HT-29 (cell line): ENCODE measurements at regions not wholly inside any gene's neighbourhood (a gene's known extent, or its start where the extent isn't known, plus 50 kb on each side); places are given as distances from the start of the nearest gene placed in this dataset.
"Not testable (repeated sequence)": the region's sequence is repeated elsewhere in the genome, so short reads cannot be mapped to it uniquely, and the experiment has no call there.

Experiments used
- DNase-seq: peaks from one replicate; pipeline ENCODE4 v3.0.0-alpha.2; 2015; ENCODE audit warnings: low spot score

DNA sequence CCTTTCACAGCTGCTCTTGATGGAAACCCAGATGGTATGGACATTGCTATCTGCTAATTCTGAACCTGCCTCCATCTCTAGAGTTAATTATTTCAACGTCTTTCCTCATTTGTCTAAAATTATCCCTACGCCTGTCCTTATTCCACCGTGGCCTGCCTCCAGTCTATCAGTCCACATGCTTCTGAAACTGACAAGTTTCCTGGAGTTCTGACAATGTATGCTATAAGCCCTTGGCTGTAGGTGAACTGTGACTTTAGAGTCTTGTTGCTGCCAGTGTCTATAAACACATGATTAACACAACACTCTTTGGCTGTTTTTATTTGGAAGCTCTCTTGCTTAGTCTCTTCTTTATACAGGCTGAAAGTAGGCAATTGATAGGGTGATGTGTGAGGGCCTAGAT, 1052.9 kb downstream of the TMTC2 start:
- no peak for DNase-seq

DNA sequence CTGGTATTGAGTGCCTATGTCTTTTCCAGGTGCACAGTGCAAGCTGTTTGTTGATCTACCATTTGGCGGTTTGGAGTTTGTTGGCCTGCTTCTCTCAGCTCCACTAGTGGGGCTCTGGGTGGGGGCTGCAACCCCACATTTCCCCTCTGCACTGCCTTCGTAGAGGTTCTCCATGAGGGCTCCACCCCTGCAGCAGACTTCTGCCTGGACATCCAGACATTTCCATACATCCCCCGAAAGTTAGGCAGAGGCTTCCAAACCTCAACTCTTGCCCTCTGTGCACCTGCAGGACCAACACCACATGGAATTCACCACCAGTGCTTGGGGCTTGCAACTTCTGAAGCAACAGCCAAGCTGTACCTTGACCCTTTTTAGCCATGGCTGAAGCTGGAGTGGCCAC, 1024.1 kb downstream of the TMTC2 start:
- no peak for DNase-seq

DNA sequence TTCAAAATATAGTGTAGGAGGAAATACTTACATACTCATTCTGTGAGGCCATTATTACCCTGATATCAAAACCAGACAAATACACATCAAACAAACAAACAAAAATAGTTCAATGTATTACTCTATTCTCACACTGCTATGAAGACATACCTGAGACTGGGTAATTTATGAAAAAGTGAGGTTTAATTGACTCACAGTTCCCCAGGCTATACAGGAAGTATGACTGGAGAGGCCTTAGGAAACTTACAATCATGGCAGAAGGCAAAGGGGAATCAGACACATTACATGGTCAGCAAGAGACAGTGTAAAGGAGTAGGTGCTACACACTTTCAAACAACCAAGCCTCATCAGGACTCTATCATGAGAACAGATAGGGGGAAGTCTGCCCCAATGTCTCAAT, 1023.2 kb downstream of the TMTC2 start:
- no peak for DNase-seq

DNA sequence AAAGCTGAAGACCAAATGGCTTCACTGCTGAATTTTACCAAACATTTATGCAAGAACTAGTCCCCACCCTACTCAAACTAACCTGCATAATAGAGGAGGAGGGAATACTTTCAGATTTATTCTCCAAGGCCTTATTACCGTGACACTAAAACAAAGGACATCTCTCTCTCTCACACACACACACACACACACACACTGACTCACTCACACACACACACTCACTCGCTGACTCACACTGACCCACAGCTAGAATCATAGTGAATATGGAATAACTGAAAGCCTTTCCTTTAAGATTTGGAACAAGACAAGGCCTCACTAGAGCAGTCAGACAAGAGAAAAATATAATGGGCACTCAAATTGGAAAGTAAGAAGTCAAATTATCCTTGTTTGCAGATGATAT, 1014.1 kb downstream of the TMTC2 start:
- no peak for DNase-seq

DNA sequence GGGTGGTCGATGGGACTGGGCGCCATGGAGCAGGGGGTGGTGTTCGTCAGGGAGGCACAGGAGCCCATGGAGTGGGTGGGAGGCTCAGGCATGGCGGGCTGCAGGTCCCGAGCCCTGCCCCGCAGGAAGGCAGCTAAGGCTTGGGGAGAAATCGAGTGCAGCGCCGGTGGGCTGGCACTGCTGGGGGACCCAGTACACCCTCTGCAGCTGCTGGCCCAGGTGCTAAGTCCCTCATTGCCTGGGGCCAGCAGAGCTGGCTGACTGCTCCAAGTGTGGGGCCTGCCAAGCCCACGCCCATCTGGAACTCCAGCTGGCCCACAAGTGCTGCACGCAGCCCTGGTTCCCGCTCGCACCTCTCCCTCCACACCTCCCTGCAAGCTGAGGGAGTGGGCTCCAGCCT, 1009.6 kb downstream of the TMTC2 start:
- not testable (repeated sequence) for DNase-seq

DNA sequence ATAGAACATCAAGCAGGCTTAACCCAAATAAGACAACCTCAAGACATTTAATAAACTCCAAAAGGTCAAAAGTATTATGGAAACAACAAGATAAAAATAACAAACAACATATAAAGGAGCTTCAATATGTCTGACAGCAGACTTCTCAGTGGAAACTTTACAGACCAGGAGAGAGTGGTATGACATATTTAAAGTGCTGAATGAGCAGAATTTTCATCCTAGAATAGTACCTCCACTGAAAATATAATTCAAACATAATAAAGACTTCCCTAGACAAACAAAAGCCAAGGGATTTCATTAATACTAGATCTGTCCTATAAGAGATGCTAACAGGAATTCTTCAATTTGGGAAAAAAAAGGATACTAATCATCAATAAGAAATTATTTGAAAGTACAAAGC, 1005.0 kb downstream of the TMTC2 start:
- no peak for DNase-seq

DNA sequence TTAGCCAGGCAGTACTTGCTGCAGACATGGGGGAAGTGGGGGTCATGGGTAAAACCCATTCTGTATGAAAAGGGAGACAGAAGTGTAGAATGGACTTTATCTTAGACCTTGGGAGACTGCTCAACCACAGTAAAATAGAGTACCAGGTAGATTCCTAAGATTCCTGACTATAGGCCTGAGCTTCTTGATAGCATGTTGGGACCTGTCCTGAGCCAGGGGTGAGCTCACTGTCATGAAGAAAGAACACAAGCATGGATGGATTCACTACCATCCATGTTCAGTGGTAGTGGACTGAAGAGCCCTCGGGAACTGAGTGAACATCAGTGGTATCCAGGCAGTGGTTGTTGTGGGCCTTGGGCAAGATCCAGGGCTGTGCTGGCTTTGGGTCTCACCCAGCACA, 1003.8 kb downstream of the TMTC2 start:
- no peak for DNase-seq

DNA sequence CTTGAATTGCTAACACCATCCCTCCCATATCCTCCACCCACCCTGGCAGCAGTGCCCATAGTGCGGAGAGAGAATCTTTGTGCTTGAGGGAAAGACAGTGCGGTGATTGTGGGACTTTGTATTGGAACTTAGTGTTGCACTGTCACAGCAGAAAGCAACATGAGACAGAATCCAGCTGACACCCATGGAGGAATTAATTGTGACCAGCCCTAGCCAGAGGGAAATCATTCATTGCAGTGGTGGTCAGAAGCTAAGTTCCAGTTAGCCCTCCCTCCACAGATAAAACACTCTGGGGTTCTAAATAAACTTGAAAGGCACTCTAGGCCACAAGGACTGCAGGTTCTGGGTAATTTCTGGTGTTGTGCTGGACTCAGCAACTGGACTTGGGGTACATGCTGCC, 1002.6 kb downstream of the TMTC2 start:
- no peak for DNase-seq

DNA sequence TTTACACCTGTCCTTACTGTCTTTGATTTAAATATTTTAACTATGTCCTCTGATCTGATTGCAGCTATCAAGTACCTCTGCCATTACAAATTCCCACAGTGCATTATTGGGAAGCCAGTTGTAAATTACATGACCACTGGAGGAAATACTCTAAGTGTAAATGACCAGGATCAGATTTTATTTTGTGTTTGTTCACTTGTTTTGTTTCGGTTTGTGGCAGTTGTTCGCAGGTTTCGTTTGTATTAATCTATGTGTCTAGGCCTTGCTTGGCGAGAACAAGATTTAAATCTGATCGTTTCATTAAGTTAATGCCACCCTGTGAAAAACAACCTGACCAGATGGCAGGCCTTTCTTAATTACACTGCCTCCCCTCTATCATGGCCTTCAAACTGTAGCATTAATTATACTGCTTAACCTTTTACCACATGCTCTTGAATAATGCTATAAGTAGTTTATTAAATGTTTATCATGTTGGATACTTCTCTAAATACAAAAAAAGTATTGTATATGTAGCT, 990.1 kb downstream of the TMTC2 start:
- no peak for DNase-seq

DNA sequence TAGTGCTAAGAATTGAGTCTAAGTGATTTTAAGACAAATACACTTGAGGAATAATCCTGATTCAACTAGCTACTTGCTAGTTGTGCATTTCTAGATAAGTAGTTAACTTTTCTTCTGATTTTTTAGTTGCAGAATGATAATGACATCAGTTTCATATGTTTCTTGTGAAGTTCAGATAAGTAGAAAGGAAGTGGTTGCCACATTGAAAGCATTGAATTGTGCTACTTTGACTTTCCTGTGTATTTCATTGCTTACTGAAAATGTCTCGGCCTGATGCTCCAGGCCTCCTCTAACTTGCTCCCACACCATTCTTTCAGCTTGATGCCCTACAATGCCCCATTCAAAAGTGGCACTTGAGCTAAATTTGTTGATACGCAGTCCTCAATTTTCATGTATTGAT, 980.0 kb downstream of the TMTC2 start:
- DNase-seq, result no peak

DNA sequence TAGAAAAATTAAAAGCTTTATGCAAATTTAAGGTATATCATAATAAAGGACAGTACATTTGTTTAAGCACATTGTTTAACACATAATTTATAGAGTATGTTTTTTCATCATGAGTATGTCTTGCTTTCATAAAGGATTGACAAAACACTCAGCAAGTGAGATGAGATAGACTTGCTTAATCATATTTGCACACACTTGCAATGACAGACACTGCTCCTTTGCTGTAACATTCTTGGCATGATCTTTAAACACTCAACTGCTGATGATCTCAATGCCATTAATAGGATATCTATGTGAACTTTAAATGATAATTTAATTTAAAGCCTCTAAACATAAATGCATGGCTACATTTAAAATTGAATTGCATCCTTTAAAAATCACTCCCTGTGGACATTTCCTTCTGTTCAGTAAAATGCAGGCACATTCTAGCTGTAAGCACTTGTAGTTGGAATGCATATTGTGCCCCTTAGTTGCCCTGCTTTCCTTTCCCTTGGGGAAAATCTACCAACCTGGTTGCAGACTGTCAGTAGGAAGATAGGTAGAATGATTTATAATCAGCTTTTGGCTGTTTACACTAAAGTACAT, 979.0 kb downstream of the TMTC2 start:
- no peak for DNase-seq

DNA sequence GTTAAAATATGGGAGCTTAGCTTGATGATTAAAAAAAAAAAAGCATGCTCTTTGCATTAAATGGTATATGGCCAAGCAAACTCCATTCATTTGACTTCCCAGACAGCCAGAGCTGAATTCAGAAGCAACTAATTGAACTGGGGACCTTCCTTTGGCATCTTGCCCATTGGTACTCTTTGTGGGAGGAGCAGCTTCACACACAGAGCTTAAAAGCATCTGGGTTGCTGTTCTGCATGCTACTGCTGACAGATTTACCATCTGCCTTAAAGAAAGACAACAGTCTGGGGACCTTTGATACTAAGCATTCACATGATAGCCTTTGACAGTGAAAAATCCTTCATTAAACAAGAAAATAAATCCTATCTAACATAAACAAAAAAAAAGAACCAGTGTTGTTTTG, 977.9 kb downstream of the TMTC2 start:
- DNase-seq, result peak; percentile 5

DNA sequence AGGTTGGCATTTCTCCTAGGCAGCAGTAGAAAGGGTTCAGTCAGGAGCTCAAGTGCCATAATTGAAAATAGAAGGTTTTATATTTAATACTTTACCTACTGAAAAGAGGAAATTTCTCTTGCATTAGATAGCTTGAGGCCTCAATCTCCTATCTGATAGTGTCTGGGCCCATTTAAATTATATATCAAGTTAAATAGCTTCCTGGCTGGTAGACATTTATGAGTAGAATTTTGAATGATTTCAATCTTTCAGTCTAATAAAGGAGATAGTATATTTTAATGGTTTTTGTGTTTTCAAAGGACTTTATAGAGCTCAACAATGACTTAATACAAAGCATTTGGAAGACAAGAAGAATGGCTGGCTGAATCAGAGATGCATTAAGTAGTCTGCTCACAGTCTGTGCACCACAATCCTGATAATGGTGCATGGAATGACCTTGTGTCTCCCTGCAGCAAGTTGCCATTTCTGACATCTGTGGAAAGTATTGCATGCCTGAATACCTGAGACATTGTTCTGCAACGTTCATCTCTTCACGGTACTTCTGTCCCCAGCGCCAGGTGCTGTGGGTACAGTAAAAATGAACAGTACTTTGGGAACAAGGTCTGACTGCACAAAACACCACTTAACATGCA, 974.1 kb downstream of the TMTC2 start:
- no peak for DNase-seq

DNA sequence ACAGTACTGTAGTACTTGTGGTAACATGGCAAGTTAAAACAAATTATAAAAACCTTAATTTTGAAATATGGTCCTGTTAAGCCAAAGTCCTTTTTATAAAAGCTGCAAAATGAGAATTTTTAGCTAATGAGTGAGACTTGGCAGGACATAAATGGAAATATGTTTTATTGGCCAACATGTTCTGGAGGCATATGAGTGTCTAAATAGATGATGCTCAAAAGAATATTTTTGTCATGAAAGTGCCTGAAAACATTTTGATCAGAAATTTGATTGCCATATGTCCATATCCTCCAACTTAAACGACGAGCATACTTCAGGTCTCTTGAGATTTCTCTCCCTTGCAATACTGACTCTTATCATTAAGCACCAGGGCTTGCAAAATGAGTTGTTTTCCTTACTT, 972.6 kb downstream of the TMTC2 start:
- no peak for DNase-seq

DNA sequence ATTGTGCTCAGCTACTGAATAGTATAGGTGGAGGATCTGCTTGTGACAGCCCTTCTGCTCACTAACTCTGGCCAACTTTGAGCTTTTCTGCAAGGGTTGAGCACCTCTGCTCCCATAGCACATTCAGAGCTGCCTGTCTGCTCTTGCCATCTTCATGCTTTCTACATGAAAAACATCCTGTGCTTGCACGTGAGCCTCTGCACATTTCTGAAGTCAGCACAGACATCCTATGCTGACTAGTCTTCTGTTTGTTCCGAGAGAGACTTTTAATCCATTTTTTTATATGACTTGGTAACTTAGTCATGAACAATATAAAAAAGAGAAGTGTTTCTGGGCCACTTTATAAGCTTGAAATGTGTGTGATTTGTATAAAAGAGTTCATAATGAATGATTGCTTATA, 969.3 kb downstream of the TMTC2 start:
- DNase-seq, result no peak

DNA sequence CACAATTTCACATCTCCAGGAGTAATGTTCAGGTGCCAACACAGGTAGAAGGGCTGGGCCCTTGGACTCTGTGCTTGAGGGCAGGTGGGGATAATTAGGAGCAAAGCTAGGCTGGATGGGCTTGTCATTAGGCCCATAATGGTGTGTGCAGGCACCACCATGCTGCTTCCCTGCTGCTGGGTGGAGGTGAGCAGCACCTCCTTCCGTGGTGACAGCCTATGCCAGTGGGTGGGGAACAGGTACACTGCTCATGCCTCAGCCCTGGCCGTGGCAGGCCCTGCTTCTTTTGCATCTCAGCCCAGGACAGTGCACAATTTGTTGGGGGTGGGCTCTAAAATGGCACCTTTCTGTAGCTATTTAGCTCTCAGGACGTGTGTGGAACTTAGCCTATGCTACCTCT, 955.5 kb downstream of the TMTC2 start:
- DNase-seq, result no peak

DNA sequence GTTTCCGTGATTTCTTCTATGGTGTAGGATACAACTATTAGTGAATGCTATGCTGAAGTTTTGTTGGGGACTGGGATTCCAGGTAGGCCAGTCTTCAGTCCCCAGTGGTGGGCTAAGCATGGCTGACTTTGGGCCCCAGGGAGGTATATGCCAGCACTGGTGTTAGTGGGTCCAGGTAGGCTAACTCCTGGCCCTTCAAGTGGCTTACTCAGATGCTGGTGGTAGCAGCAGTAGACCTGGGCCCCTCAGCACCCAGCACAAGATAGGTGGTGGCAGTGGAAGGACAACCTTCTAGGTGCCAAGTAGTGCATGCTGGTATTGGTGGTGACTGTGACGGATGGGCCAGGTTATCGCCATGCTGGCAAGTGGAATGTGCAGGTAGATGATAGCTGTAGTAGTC, 955.1 kb downstream of the TMTC2 start:
- DNase-seq, result no peak

DNA sequence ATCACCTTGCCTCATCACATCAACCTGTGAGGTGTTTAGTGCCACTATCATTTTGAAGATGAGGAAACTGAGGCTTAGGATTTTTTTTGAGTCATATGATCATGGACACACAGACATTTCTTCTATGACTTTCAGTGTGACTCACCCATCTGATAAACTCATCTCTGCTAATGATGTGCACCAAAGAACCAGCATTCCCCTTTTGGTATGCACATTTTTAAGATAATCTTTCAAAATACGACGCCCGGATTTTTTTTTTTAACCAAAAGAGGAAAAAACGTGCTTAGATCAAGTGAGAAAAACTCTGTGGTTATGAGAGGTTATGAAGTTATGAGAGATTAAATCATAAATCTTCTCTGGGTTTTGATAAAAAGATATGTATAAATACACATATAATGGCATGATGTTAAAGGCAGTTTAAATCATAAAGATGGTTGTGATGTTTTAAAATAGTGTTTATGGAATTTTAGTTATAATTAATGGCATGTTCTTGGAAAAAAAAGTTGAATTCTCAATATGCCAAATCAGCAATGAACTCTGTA, 948.1 kb downstream of the TMTC2 start:
- DNase-seq, result no peak

DNA sequence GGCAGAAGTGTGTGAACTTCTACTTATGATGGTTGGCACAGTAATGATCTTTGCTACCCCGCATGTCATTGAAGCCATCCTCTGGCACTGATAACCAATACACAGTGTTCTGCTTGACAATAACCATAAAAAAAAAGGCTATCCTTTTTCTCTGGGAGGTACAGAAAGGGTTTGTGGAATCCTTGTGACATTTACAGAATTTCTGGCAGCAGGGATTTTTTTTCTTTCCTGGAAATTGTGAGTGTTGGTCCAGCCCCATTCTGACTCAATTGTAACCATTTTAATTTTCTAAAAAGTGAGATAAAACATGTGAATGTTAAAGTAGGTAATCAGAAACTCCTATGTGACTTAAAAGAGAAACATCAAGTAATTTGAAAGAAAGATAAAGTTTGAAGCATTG, 943.8 kb downstream of the TMTC2 start:
- no peak for DNase-seq

DNA sequence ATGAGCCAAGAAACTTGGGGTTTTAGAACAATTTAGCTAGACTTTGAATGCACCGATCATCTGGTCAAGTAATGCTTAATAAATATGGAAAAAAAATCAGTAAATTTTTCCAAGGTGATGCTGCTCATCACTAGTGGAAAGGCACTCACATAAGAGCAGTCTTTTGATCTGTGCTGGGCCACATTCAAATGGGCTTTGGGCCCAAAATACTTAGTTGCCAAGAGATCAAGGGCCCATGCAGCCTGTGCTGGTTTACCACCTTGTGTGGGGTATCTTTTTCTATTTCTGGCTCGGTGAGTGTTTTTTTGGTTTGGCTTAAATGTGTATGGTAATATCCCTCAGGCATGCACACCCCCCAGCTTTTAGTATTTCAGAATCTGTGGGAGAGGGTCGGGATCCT, 943.2 kb downstream of the TMTC2 start:
- DNase-seq, result no peak

DNA sequence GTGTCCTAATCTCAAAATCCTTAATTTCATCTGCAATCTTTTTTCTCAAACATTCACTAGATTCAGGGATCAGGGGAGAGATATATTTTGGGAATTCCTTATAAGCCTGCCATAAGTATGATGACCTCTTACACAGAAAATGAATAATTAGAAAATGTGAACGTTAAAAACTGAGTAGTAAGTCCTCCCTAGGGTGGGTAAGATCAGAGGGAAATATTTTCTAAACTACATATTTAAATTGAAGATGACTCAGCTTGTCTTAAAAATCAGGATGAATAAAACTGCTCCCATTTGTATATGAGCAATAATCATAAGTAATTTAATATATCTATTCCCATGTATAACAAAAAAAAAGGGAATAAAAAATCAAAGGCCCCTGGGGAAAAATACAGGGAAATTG, 935.5 kb downstream of the TMTC2 start:
- no peak for DNase-seq

DNA sequence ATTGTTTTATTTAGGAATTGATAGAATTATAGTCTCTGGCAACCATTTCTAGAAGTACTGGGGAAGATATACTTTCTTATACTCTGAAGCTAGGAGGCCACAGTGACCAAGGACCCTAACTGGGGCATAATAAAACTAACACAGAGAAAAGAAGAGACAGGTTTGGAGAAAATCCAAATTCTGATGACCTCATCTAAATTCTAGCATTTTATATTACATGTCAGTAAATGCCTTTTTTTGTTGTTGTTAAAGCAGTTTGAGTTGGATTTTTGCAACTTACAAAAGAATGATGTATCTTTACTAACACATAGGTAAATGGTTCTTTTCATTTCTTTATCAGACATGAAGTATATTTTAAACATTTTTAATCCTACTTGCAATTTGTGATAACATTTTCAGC, 933.3 kb downstream of the TMTC2 start:
- no peak for DNase-seq

DNA sequence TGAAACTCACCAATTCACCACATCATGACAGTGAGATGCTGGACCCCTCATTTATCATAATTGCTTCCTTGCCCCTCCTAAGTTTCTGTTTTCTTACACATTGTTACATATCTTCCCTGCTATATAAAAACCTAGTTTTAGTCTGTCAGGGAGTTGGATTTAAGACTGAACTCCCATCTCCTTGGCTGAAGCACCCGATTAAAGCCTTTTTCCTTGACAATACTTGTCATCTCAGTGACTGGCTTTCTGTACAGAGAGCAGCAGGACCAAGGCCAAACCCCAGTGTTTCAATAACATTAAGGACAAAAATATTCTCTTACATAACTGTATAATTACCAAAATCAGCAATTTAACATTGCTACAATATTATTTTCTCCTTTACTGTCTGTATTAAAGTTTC, 928.4 kb downstream of the TMTC2 start:
- no peak for DNase-seq
